HepG2 (cell line): ENCODE measurements at regions not wholly inside any gene's neighbourhood (a gene's known extent, or its start where the extent isn't known, plus 50 kb on each side); places are given as distances from the start of the nearest gene placed in this dataset.

Experiments
- MED8 ChIP-seq: sonication (generic); formaldehyde crosslinking; IDR thresholded peaks from 2 replicates; pipeline ENCODE4 v1.8.1; 2023; ENCODE audit warnings: mild to moderate bottlenecking, missing genetic modification reagents; ENCODE audit not compliant: insufficient replicate concordance
- SIN3B ChIP-seq: fragments of 150-350 bp; IDR thresholded peaks from 2 replicates; pipeline ENCODE4 v1.6.1; 2014; ENCODE audit warnings: low read length
- SOX6 ChIP-seq, 2 experiments: fragments of 450-650 bp in 1 of 2; sonication (generic) in 1 of 2; formaldehyde crosslinking in 1 of 2; IDR thresholded peaks; 2 replicates each; pipeline versions ENCODE4 v1.4.0 to v1.6.1; 2017 to 2020; ENCODE audit warnings: antibody characterized with exemption in 1 of 2, mild to moderate bottlenecking in 1 of 2, missing genetic modification reagents in 1 of 2
- SRSF9 ChIP-seq: fragments of 200-400 bp; formaldehyde crosslinking; IDR thresholded peaks from 2 replicates; pipeline ENCODE4 v1.6.1; 2018; ENCODE audit warnings: borderline replicate concordance, mild to moderate bottlenecking, low read depth, low read length; ENCODE audit not compliant: insufficient read depth, poor library complexity, severe bottlenecking
- ZFP36 ChIP-seq: fragments of 150-350 bp; IDR thresholded peaks from 2 replicates; pipeline ENCODE4 v1.6.1; 2018; ENCODE audit warnings: borderline replicate concordance, low read length, low read depth; ENCODE audit not compliant: partially characterized antibody
- ZNF24 ChIP-seq: fragments of 450-650 bp; IDR thresholded peaks from 2 replicates; pipeline ENCODE4 v1.6.1; 2017; ENCODE audit warnings: antibody characterized with exemption, mild to moderate bottlenecking
- ZNF329 ChIP-seq: sonication (generic); formaldehyde crosslinking; IDR thresholded peaks from 2 replicates; pipeline ENCODE4 v1.9.0; 2021; ENCODE audit warnings: low read depth, mild to moderate bottlenecking, missing genetic modification reagents
- ZNF724P ChIP-seq: sonication (generic); formaldehyde crosslinking; IDR thresholded peaks from 2 replicates; pipeline ENCODE4 v1.8.0; 2022; ENCODE audit warnings: missing genetic modification reagents, borderline replicate concordance
- ZNF768 ChIP-seq: sonication (generic); formaldehyde crosslinking; IDR thresholded peaks from 2 replicates; pipeline ENCODE4 v1.4.0; 2020; ENCODE audit warnings: missing genetic modification reagents
- TF ChIP-seq, protein P1 (sequence below): IDR thresholded peaks from 2 replicates; pipeline ENCODE4 v1.6.1; 2016; ENCODE audit warnings: mild to moderate bottlenecking
- TF ChIP-seq, protein P2 (sequence below): sonication (generic); formaldehyde crosslinking; IDR thresholded peaks from 2 replicates; pipeline ENCODE4 v1.4.0; 2020; ENCODE audit warnings: missing genetic modification reagents; ENCODE audit errors: not compliant biosample characterization
- TF ChIP-seq, protein P3 (sequence below): sonication (generic); formaldehyde crosslinking; IDR thresholded peaks from 2 replicates; pipeline ENCODE4 v1.4.0; 2020; ENCODE audit warnings: low read depth, mild to moderate bottlenecking, missing genetic modification reagents
- TF ChIP-seq, protein P4 (sequence below): sonication (generic); formaldehyde crosslinking; IDR thresholded peaks from 2 replicates; pipeline ENCODE4 v1.5.1; 2020; ENCODE audit warnings: mild to moderate bottlenecking, missing genetic modification reagents, borderline replicate concordance
- TF ChIP-seq, protein P5 (sequence below): sonication (generic); formaldehyde crosslinking; IDR thresholded peaks from 2 replicates; pipeline ENCODE4 v1.8.1; 2023; ENCODE audit warnings: mild to moderate bottlenecking, inconsistent platforms, moderate library complexity, missing genetic modification reagents, borderline replicate concordance

DNA sequence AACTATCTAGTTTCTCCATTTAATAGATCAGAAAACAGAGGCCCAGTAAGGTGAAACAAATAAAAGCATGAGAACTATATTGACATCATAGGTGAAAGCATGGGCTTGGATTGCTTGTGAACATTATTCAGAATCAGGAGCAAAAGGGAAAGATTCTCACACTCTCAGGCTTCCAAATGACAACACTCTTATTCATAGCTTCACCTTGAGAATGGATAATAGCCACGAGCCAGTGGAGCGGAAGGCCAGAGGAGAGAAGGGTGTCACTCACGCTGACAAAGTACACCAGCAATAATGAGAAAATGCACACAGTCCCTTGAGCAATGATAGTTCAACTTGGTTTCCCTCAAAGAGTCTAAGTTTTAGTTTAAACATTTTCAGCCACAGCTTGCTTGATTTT lies 339.0 kb downstream of the TPBG start (continued):
- TF ChIP-seq, protein P1, sequence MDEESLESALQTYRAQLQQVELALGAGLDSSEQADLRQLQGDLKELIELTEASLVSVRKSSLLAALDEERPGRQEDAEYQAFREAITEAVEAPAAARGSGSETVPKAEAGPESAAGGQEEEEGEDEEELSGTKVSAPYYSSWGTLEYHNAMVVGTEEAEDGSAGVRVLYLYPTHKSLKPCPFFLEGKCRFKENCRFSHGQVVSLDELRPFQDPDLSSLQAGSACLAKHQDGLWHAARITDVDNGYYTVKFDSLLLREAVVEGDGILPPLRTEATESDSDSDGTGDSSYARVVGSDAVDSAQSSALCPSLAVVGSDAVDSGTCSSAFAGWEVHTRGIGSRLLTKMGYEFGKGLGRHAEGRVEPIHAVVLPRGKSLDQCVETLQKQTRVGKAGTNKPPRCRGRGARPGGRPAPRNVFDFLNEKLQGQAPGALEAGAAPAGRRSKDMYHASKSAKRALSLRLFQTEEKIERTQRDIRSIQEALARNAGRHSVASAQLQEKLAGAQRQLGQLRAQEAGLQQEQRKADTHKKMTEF (CRISPR knock-in tag), result no peak
- TF ChIP-seq SRSF9 (no peak), ZNF24 (no peak), ZFP36 (no peak), MED8 (CRISPR knock-in tag) (no peak), SOX6 (IDR thresholded peaks at IDR 0.05) (no peak), SOX6 (CRISPR knock-in tag; IDR thresholded peaks at IDR 0.05) (no peak), ZNF724P (no peak), ZNF768 (CRISPR knock-in tag) (no peak), SIN3B (no peak), ZNF329 (CRISPR knock-in tag) (no peak)
- TF ChIP-seq, protein P2, sequence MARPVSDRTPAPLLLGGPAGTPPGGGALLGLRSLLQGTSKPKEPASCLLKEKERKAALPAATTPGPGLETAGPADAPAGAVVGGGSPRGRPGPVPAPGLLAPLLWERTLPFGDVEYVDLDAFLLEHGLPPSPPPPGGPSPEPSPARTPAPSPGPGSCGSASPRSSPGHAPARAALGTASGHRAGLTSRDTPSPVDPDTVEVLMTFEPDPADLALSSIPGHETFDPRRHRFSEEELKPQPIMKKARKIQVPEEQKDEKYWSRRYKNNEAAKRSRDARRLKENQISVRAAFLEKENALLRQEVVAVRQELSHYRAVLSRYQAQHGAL (CRISPR knock-in tag), result no peak
- TF ChIP-seq, protein P3, sequence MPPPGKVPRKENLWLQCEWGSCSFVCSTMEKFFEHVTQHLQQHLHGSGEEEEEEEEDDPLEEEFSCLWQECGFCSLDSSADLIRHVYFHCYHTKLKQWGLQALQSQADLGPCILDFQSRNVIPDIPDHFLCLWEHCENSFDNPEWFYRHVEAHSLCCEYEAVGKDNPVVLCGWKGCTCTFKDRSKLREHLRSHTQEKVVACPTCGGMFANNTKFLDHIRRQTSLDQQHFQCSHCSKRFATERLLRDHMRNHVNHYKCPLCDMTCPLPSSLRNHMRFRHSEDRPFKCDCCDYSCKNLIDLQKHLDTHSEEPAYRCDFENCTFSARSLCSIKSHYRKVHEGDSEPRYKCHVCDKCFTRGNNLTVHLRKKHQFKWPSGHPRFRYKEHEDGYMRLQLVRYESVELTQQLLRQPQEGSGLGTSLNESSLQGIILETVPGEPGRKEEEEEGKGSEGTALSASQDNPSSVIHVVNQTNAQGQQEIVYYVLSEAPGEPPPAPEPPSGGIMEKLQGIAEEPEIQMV (CRISPR knock-in tag), result no peak
- TF ChIP-seq, protein P4, sequence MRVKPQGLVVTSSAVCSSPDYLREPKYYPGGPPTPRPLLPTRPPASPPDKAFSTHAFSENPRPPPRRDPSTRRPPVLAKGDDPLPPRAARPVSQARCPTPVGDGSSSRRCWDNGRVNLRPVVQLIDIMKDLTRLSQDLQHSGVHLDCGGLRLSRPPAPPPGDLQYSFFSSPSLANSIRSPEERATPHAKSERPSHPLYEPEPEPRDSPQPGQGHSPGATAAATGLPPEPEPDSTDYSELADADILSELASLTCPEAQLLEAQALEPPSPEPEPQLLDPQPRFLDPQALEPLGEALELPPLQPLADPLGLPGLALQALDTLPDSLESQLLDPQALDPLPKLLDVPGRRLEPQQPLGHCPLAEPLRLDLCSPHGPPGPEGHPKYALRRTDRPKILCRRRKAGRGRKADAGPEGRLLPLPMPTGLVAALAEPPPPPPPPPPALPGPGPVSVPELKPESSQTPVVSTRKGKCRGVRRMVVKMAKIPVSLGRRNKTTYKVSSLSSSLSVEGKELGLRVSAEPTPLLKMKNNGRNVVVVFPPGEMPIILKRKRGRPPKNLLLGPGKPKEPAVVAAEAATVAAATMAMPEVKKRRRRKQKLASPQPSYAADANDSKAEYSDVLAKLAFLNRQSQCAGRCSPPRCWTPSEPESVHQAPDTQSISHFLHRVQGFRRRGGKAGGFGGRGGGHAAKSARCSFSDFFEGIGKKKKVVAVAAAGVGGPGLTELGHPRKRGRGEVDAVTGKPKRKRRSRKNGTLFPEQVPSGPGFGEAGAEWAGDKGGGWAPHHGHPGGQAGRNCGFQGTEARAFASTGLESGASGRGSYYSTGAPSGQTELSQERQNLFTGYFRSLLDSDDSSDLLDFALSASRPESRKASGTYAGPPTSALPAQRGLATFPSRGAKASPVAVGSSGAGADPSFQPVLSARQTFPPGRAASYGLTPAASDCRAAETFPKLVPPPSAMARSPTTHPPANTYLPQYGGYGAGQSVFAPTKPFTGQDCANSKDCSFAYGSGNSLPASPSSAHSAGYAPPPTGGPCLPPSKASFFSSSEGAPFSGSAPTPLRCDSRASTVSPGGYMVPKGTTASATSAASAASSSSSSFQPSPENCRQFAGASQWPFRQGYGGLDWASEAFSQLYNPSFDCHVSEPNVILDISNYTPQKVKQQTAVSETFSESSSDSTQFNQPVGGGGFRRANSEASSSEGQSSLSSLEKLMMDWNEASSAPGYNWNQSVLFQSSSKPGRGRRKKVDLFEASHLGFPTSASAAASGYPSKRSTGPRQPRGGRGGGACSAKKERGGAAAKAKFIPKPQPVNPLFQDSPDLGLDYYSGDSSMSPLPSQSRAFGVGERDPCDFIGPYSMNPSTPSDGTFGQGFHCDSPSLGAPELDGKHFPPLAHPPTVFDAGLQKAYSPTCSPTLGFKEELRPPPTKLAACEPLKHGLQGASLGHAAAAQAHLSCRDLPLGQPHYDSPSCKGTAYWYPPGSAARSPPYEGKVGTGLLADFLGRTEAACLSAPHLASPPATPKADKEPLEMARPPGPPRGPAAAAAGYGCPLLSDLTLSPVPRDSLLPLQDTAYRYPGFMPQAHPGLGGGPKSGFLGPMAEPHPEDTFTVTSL (CRISPR knock-in tag), result no peak
- TF ChIP-seq, protein P5, sequence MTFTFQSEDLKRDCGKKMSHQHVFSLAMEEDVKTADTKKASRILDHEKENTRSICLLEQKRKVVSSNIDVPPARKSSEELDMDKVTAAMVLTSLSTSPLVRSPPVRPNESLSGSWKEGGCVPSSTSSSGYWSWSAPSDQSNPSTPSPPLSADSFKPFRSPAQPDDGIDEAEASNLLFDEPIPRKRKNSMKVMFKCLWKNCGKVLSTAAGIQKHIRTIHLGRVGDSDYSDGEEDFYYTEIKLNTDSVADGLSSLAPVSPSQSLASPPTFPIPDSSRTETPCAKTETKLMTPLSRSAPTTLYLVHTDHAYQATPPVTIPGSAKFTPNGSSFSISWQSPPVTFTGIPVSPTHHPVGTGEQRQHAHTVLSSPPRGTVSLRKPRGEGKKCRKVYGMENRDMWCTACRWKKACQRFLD (CRISPR knock-in tag), result no peak
